ENCODE measurements at regions not wholly inside any gene's neighbourhood (a gene's known extent, or its start where the extent isn't known, plus 50 kb on each side); places are given as distances from the start of the nearest gene placed in this dataset.
A peak's percentile ranks its signal among the peaks of the same experiment; 100 is the strongest.
"Not testable (repeated sequence)": the region's sequence is repeated elsewhere in the genome, so short reads cannot be mapped to it uniquely, and the experiment has no call there.

DNA sequence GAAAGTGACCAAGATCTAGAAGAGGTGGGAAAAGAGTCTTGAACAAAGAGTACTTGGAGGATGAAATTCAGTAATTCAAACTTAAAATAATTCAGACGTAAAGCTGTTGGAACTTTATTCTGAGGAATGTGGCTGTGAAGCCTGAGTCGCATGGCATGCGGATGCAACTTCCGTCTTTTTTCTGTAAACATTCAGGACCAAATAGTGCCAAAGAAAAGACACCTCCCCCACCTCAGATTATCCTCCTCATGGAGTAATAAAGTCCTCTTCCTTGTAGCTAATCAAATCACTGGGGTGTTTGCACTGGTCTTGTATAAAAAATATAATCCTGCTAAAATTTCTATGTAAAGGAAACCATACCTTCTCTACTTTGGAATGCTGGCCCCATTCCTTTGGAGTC is 790.4 kb downstream of the TSN start:
- DNase-seq (ENCODE audit: low read depth) = no peak

DNA sequence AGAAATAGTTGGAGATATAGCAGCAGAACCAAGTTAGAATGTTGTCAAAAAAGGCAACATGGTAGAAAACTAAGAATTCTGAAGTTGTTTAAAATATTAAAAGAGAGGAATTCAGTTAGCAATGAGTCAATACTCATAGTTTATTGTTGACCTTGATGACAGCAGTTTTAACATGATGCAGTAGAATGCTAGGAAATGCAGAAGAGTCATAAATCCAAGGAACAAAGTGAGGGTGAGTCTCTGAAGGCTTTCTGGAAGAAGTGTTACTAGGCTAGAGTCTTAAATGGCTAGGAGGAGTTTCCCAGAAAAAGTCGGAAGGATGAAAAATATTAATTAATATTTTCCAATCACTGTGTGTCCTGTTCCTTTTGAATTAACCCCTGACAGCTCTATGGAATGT is 807.3 kb downstream of the TSN start:
- DNase-seq (ENCODE audit: low read depth) = no peak

DNA sequence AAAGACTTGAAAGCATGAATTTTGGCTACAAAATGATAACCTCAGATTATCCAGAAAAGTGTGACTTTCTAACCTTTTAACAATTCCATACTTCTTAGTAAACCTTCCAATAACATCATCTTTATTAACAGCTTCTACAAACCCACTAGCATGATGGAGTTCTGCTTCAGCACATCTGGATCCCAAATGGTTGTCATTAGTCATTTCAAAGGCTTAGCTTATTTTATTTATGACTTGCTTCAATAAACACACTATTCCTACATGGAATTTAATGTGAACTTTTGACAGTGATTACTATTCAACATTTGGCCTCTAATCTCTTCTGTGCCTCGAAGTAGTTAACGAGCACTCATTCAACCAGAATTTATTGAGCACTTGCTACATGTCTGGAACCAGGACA is 808.3 kb downstream of the TSN start:
- no peak for DNase-seq (ENCODE audit: low read depth)

DNA sequence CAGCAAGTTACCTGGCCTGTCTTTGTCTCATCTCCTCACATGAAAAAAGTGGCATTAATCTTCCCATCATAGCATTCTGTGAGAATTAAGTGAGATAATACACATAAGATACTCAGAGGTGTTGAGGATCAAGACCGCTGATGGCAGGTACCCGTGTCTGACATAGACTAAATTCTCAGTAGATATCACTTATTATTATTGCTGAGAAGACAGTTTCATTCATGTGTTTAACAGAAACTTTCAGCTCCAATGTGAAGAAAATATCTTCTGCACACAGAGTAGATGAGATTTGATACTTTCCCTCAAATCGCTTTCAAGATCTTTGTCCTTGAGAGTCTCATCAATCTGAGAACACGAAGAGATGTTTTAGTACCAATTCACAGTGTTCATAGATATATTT is 809.4 kb downstream of the TSN start:
- no peak for DNase-seq (ENCODE audit: low read depth)

DNA sequence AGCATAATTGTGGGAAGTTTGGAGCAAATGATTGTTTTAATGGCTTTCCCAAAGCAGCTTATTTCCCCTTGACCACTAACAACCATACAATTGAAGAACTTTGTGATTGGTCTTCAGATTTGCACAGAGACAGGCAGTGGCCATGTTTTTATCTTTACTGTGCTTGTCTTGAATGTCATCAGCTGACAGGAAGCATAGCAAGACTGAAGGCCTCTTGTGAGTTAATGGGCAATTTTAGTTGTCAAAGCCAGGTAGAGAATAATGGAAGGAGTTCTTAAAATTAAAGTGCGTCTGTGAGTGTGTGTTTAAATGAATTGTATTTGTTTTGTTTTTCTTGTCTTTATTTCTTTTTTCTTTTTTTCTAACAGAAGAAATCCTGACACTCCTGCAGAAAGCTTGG is 809.9 kb downstream of the TSN start:
- DNase-seq (ENCODE audit: low read depth) = no peak

DNA sequence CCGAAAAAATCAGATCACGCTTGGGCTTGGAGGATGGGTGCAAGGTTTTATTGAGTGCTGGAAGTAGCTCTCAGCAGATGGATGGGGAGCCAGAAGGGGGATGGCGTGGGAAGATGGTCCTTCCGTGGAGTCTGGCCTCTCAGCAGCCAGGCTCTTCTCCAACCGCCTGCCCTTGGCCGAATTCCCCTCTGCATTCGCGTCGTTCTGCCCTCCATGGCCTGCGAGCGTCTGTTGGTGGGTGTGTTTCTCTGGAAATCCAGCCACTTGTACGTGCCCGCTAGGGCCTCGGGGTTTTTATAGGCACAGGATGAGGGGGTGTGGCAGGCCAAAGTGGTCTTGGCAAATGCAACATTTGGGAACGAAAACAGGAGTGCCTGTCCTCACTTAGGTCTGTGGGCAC is 815.2 kb downstream of the TSN start:
- DNase-seq (ENCODE audit: low read depth) = no peak

DNA sequence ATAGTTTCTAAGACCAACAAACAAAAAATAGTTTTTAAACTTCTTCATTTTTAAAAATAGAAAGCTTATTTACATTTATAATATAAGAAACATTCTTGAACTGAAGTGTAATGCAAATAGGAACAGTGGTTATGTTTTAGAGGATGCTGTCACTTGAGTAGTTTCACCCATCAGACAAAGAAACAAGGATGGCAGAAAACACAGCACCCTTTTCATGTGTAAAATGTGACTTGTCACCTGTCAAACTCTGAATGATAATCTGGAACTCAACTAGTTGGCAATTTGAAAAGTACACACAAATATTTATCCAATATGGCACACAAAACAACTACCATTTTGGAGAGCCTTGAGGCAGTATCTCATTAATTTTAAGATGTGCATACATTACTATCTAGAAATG is 816.0 kb downstream of the TSN start:
- DNase-seq (ENCODE audit: low read depth) = not testable (repeated sequence)

DNA sequence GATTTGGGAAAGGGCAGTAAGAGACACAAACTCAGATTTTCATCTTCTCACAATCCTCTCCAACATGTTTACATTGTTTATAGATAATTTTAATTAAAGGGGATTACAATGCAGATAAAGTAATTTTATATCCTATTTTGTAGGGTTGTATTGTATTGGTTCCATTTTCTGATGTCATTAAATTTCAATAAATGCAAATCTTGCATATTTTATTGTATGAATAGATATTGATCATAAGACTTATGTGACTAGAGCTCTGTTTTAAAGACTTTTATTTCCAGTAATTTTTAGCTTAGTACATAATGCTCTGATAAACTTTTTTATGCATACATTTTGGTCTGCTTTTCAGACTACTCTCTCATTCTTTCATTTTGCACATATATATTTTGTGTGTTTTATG is 819.6 kb downstream of the TSN start:
- DNase-seq (ENCODE audit: low read depth) = no peak

DNA sequence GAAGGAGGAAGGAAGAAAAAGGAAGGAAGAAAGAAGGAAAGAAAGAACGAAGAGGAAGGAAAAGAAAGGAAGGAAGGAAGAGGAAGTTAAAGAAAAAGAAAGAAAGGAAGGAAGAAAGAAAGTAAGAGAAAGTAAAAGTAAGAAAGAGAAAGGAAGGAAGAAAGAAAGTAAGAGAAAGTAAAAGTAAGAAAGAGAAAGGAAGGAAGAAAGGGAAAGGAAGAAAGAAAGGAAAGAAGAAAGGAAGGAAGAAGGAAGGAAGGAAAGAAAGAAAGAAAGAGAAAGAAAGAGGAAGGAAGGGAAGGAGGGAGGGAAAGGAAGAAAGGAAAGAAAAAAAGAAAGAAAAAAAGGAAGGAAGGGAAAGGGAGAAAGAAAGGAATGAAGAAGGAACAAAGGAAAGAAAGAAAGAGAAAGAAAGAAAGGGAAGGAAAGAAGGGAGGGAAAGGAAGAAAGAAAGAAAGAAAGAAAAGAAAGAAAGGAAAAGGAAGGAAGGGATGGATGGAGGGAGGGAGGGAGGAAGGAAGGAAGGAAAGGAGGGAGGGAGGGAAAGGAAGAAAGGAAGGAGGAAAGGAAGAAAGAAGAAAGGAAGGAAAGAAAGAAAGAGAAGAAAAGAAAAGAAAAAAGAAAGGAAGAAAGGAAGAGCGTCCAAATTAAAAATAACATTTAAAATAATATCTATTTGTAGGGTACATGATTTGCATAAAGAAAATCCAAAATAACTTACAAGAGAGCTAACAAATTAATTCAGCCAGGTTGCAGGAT is 827.9 kb downstream of the TSN start:
- no peak for DNase-seq (ENCODE audit: low read depth)

DNA sequence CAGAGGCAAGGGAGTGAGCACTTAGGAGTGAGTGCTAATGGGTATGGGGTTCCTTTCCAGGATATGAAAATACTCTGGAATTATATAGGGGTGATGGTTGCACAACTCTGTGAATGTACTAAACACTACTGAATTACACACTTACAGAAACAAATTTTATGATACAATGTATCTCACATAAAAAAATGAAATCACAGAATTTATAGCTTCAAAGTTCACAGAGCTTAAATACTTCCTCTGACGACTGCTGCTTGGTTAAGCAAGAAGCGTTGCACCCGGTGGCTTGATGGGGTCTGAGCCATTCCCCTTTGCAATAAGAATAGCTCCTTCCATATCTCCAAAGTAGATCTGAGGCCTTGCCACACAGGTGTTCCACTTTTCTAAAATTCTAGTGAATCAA is 835.1 kb downstream of the TSN start:
- no peak for DNase-seq (ENCODE audit: low read depth)

DNA sequence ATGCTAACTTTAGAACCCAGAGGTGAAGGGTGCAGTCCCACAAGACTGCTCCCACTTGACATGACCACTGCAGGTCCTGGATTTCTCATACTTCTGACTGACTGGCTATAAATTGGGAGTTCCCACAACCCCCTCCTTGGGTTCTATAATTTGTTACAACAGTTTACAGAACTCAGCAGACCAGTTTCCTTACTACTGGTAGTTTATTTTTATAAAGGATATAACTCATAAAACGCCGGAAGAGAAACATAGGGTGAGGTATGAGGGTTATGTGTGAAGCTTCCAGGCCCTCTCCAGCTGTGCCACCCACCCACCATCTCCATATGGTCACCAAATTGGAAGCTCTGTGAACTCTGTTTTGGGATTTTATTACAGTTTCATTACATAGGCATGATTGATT is 839.6 kb downstream of the TSN start:
- DNase-seq (ENCODE audit: low read depth) = no peak

DNA sequence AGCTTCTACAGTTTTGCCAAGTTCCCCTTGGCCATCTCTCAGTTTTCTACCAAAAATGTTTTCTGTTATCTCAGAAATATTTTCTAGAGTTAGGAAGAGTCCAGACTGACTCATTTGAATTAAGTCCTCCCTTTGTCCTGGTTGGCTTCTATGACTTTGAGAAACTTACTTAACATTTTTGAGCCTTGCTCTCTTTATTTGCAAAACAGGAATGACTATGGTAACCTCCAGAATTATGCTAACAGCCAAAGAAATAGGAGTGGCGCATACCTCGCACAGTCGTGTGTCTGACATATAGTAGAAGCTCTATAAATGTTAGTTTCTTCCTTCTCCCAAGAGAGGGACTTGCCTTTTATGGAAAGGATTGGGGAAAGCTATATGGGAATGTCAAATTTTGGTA is 841.1 kb downstream of the TSN start:
- DNase-seq (ENCODE audit: low read depth) = no peak

DNA sequence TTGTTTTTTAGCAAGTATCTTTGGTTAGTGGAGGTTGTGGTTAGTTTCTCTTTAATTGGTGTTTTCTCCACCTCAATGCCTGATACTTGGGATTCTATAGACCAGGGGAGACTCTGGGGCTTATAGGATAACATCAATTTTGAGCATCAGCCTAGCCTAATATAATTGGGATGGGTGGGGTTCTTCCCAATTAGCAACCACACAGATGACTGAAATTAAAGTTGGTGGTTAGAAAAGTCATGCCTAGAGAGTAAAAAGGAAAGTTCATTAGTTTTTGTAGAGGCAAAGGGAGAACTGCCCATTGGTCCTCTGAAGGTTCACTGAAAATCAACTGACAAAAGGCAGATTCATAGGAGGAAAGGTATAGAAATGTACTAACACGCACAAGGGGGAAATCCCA is 843.3 kb downstream of the TSN start:
- no peak for DNase-seq (ENCODE audit: low read depth)

DNA sequence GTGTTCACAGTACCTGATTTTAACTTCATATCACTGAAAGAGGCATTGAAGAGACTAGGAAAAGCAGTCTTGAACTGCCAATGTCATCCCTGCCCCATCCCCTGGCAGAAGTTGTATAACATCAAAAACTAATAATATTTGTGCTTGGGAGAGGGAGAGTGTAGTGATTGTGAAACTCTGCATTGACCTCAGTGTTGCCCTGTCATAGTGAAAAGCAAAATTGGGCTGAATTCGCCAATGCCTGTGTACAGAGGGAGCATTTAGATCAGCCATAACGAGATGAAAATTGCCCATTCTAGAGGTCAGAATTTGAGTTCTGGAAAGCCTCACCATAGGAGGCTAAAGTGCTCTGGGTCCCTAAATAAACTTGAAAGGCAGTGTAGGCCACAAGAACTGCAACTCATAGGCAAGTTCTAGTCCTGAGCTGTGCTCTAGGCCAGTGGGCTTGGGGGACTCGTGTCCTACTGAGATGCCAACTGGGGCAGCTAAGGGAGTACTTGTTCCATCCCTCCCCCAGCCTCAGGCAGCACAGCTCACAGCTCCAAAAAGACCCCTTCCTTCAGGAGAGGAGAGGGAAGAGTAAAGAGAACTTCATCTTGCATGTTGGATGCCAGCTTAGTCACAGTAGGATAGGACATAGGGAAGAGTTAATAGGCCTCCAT is 855.6 kb downstream of the TSN start:
- DNase-seq (ENCODE audit: low read depth) = no peak

DNA sequence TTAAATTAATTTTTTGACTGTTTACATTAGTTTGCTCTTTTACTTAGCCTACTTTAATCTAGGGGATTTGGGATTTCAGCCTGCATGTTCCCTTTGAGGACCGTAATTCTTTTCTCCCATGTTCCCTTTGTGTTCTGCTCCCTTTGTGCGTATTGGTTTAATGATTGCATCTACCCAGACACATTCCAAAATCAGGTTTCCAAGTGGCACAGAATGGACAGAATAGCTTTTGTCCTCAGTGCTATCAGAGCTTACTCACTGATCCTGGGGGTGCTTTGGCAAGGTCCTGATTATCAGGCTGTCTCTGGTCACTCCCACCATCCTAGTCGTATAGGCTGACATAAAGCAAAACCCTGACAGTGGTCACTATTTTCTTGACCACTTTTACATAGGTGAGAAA is 867.5 kb downstream of the TSN start:
- DNase-seq (ENCODE audit: low read depth) = no peak

DNA sequence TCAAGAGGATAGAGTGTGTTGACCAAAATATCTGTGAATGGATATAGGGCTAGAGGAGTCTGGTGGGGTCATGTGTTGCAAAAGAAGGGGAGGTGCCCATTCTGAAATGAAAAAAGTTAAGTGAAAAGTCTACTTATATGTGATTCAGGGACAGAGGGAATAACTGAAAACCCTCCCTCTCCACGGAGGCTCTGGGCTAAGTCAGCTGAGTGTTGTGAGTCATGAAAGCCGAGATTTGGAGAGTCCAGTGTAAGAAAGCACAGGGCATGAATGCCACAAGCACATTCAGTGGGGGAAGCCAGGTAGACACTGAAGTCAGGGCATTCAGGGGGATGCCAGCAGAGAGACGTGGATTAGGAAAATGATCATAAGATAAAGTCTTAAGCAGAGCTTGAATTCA is 871.9 kb downstream of the TSN start:
- no peak for DNase-seq (ENCODE audit: low read depth)

DNA sequence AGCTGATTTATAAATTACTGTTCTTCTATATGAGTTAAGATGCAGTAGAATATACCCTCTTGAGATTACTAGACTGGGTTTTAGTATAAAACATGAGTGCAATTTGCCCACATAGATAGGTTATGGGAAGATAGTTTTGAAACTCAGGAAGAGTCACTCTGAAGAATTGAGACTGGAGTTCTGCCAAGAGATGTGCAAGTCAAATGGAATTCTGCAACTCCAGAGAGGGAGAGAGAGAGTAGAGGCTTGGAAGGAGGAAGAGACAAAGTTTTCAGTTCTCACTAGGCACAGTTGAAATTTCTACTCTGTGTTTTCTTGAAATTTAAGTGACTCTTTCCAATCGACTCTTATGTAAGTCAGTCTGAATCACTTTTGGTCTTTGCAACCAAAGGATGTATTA is 878.8 kb downstream of the TSN start:
- peak; percentile 57 for DNase-seq (ENCODE audit: low read depth)

DNA sequence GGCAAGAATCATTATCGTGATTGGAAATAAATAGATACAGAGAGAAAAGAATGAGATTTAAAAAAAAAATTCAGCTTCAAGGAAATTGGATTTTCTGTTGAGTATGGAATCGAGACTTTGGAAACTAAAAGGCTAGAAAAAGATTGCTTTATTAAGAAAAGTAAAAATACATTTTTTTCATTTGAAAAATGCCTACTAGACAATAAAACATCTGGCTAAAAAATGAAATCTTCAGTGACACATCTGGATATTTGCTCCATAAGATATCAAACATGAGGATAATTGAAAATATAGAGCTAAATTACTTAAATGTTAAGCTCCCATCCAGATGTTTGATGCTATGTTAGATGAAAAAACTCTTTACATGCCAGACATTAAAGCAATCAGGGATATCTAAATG is 879.5 kb downstream of the TSN start:
- no peak for DNase-seq (ENCODE audit: low read depth)

DNA sequence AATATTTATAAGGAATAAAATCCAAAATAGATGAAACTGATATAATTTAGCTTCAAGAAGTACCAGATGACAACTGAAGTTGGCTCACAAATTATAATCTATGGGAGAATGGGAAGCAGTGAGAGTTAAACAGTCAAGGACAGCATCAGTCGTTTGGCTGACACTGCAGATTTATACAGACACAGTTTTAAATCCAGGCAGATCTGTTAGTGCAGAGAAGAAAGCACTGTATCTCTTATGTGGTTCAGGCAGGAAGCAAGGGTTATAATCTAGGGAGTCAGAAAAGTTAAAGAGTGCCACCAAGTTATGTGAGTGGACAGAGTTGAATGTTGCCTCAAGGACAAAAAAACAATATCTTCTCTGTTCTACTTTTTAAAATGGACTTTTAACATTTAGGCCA is 880.2 kb downstream of the TSN start:
- no peak for DNase-seq (ENCODE audit: low read depth)

DNA sequence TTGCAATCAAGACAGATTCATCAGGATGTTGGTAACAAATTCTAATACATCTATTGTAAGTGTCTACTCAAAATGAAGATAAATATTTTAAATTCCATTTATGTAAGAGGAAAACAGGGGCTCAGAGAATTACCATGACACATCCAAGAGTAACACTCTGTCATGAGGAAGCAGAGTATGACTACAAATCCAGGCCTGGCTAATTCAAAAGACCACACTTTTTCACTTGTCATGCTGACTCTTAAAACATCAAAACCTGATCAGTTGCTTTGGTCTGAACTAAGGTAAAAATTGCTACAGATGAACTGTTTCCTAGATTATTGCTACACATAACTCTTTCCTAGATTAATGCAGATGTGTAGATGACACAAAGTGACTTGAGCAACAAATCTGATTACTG is 880.6 kb downstream of the TSN start:
- peak; percentile 20 for DNase-seq (ENCODE audit: low read depth)

DNA sequence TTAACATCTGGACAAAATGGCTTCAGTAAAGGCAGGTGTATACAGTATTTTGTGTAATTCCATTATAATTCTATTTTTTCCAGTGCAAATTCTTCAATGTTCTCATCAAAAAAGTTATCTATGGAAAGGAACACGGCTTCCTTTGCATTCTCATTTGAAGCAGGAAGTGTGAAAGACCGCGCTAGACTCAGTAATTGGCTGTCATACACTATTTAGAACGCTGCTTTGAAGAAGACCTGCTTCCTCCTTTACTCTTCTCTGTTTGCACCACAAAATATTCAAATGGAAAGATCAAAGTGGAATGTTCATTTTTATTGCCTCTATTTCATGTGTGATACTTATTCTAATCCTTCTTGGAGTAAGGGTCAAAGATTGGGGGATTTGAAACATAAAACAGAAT is 883.7 kb downstream of the TSN start:
- DNase-seq (ENCODE audit: low read depth) = no peak

DNA sequence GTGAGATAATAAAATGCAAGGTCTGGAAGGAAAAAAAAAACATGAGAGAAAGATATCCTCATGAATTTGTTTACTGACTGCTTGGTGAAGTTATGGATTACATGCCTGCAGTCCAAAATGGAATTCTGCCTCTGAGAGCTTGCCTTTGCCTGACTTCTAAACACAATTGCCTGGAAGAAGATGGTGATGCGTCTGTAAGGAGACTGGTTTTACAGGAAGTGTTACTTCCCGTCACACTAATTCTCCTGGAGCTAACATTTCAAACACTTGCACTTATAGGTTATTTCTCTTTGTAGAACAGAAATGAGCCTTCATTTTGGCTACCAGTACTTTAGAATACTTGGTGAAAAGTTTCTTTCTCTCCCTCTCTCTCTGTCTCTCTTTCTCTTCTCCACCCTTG is 884.3 kb downstream of the TSN start:
- DNase-seq (ENCODE audit: low read depth) = no peak

DNA sequence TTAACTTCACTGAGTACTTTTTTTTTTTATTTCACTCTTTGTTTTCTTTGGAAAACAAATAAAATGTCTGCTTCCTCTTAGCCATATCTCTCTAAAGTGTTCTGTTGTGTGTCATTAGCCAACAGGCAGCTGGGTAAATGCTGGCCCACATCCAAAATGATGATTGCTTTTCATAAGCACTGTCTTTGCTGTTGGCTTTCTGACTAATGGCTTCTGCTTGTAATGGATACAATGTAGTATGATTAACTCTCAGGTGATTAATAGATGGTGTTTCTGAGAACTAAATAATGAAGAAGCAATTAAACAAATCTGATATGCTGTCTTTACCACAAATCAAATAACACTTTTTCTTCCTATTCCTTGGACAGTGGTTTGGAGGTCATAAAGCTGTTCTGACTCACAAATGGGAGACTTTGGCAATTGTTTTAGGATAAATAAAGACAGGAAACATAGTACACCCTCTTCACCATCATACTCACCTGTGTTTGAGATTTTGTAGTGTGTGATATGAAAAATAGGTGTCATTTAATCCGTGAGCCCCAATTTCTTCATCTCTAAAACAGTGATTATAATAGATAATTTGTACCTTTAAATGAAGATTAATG is 888.4 kb downstream of the TSN start:
- DNase-seq (ENCODE audit: low read depth) = peak; percentile 8

DNA sequence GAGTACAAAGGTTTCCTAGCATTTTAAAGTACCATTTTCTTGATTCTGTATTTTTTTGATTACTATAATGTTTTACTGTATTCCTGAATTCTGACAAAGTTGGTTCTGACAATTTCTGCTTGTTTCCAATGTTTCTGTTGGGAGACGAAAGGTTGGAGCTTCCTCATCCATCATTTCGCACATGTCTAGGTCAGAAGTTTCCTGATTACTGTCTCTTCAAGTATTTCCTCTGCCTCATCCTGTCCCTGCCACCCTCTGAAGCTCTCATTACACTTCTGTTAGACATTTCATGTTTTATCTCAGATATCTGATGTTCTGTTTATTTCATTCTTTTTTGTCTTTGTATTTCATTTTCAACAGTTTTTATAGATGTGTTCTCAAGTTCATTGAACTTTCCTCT is 895.8 kb downstream of the TSN start:
- DNase-seq (ENCODE audit: low read depth) = no peak

Measured in HS-27A (cell line).